HG02840 (cell line): ENCODE measurements at regions not wholly inside any gene's neighbourhood (a gene's known extent, or its start where the extent isn't known, plus 50 kb on each side); places are given as distances from the start of the nearest gene placed in this dataset.
"Not testable (repeated sequence)": the region's sequence is repeated elsewhere in the genome, so short reads cannot be mapped to it uniquely, and the experiment has no call there.

Experiments used
- ATAC-seq: cut with Tn5 transposase; IDR thresholded peaks from one replicate; pipeline ENCODE4 v1.9.1; 2021; ENCODE audit warnings: mild to moderate bottlenecking, moderate library complexity, moderate number of reproducible peaks; ENCODE audit not compliant: unreplicated experiment, low FRiP score

DNA sequence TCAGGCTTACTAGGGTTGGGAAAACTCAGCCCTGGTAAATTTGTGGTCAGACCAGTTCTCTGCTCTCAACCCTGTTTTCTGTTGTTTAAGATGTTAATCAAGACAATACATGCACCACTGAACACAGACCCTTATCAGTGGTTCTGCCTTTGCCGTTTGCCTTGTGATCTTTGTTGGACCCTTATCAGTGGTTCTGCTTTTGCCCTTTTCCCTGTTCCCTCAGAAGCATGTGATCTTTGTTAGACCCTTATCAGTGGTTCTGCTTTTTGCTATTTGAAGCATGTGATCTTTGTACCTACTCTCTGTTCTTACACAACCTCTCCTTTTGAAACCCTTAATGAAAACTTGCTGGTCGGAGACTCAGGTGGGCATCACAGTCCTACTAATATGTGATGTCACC, 133.9 kb upstream of the NBPF11 start:
- not testable (repeated sequence) for ATAC-seq

- ATAC-seq, result not testable (repeated sequence)
These were observed 128.9 kb upstream of the NBPF11 start for GRCh38 chr1:148280831-148281572.

DNA sequence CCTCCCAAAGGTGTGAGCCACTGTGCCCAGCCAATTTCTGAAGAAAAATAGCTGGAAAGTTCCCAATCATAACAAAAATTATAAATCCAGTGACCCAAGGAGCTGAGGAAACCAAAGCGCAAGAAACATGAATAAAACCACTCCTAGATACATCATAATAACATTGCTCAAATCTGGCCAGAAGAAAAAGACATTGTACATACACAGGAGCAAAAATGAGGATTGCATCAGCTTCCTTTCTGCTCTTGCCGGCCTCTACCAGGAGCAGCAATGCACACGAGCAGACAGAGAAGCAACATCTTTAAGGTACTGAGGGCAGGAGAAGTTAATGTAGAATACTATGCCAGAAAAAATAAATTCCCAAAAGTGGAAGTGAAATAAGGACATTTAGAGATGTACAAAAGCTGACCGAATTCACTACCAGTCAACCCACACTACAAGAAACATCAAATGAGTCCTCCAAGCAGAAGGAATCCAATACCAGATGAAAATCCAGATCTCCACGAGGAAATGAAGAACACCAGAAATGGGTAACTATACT, 127.0 kb upstream of the NBPF11 start:
- ATAC-seq, result not testable (repeated sequence)

- ATAC-seq, result not testable (repeated sequence)
These were observed 125.8 kb upstream of the NBPF11 start for GRCh38 chr1:148277865-148278279.

DNA sequence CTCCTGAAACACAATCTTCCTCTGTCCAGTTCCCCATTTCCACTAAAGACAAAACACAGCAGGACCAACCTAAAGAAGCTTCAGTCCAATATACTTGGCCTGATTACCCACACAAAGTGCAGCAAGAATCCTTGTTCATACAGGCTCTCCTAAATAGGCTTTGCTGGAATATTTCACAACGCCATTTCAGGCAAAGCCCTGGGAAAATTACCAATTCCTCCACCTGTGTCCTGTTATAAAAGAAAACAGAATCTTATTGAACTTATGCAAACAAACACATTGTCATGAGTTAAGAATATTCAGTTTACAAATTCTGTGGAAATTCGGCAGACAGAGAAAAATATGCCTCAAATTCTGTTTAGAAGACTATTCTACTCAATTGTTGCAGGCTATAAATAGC, 115.0 kb upstream of the NBPF11 start:
- not testable (repeated sequence) for ATAC-seq

- no peak for ATAC-seq
These were observed 112.5 kb upstream of the NBPF11 start for GRCh38 chr1:148264374-148265276.

- no peak for ATAC-seq
These were observed 111.8 kb upstream of the NBPF11 start for GRCh38 chr1:148263906-148264255.

DNA sequence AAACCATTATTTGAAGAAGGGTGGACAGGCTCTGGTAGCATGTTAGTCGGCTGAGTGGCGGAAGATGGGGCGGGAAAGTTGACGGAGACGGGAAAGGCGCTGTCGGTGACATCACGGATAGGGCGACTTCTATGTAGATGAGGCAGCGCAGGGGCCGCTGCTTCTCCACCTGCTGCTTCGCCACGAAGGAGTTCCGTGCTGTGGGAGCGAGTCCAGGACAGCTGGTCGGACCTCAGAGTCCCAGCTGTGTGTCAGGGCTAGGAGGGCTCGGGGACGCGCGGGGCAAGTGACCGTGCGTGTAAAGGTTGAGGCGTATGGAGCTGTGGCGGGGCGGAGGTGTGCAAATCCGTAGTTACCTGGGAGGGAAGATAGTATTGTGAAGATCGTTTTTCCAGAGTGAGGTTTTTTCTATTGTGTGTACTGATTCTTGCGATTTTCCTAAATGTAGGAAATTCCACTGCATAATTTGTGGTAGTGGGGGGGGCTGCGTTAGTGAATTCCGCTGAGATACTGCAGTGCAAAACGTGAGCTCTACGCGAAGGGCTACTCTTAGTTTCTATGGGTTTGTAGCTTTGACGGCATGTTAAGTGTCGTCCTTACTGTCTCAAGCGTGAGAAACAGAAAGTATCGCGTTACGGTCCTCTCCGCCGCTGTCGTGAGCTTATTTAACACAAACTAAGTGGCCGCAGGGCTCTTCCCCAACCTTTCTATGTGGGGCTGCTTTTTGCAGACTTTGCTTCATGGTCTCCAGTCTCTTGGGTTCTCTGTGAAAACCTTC, 111.2 kb upstream of the NBPF11 start:
- no peak for ATAC-seq

- not testable (repeated sequence) for ATAC-seq
These were observed 109.6 kb upstream of the NBPF11 start for GRCh38 chr1:148261684-148262083.

- not testable (repeated sequence) for ATAC-seq
These were observed 105.8 kb upstream of the NBPF11 start for GRCh38 chr1:148257886-148258285.

- ATAC-seq, result not testable (repeated sequence)
These were observed 102.7 kb upstream of the NBPF11 start for GRCh38 chr1:148254611-148255429.

DNA sequence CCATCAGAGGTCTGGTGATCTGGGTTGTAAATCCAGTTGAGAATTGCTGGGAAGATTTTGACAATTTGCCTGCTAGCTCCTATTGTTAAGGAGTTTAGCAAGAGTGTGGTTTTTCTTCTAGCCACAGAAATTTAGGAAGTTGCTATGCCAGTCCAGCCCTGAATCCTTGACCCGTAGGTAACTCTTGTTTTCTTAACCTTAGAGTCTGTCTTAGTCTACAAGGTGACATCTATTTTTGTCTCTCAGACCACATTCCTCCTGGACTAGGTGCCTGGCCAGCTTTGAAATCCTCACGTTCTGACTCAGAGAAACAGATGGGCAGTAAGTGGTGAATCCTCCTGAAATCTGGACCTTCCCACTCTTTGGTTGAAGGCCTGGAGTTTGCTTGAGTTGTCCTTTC, 101.7 kb upstream of the NBPF11 start:
- not testable (repeated sequence) for ATAC-seq

DNA sequence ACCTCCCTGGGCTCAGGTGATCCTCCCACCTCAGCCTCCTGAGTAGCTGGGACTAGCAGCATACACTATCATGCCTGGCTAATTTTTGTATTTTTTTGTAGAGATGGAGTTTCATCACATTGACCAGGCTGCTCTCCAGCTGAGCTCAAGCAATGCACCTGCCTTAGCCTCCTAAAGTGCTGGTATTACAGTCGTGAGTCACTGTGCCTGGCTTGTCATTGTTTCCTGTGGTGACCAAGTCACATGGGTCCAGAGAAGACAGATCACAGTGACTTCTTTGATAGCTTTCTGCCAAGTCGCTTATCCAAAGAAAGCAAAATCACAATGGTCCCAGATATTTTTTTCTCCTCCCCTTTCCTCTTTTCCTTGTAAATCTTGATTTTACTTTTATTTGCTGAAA, 96.7 kb upstream of the NBPF11 start:
- ATAC-seq, result not testable (repeated sequence)

GRCh38 chr1:148246258-148246861, 94.3 kb upstream of the NBPF11 start:
- ATAC-seq, result not testable (repeated sequence)

DNA sequence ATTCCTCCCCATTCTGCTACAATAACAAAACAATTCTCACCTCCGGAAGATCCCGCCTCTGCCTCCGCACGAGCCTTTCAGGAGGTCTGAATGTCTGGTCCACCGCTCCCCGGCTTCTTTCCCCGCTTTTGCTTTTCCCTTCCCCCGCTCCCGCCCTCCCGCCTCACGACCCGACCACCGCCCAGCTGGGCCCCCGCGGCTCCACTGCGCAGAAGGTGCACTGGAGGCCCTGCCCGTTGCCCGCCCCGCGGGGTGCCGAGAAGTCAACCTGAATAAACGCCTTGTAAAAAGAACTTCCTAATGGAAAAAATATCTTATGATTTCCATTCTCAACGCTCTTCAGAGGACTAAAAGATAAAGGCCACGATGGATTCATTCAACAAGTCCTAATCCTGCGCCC, 93.8 kb upstream of the NBPF11 start:
- ATAC-seq, result not testable (repeated sequence)

DNA sequence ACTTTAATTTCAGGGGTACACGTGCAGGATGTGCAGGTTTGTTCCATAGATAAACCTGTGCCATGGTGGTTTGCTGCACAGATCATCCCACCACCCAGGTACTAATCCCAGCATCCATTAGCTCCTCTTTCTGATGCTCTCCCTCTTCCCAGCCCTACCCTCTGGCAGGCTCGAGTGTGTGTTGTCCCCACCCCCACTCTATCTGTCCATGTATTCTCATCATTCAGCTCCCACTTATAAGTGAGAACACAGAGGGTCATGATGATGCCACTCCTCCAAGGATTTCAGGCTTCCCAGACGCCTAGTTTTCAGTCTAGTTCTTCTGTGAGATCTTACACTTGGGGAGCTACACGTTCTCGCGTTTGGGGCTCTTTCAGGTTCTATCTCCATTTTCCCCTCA, 93.4 kb upstream of the NBPF11 start:
- not testable (repeated sequence) for ATAC-seq

GRCh38 chr1:148233250-148233649, 81.2 kb upstream of the NBPF11 start:
- ATAC-seq, result not testable (repeated sequence)

GRCh38 chr1:148228846-148229245, 76.8 kb upstream of the NBPF11 start:
- not testable (repeated sequence) for ATAC-seq
